ENCODE measurements at regions not wholly inside any gene's neighbourhood (a gene's known extent, or its start where the extent isn't known, plus 50 kb on each side); places are given as distances from the start of the nearest gene placed in this dataset.

GRCh38 chr14:29220072-29220471 lies 453.5 kb downstream of the FOXG1 start:
- TF ChIP-seq ZNF792 (tag by site-specific recombination; IDR thresholded peaks at IDR 0.05) (no peak), ZNF19 (tag by site-specific recombination; IDR thresholded peaks at IDR 0.05; ENCODE audit: low read depth) (no peak), ZNF670 (tag by site-specific recombination; IDR thresholded peaks at IDR 0.05; ENCODE audit: low read depth) (no peak), ZNF26 (tag by site-specific recombination; IDR thresholded peaks at IDR 0.05) (no peak), ZNF501 (tag by site-specific recombination; IDR thresholded peaks at IDR 0.05) (no peak), ZNF266 (tag by site-specific recombination; IDR thresholded peaks at IDR 0.05; ENCODE audit: low read depth) (no peak), ZXDB (tag by site-specific recombination; IDR thresholded peaks at IDR 0.05) (no peak), AEBP2 (tag by site-specific recombination; IDR thresholded peaks at IDR 0.05; ENCODE audit: borderline replicate concordance) (no peak), ZNF24 (tag by site-specific recombination; IDR thresholded peaks at IDR 0.05) (no peak)
- Histone ChIP-seq H3K4me1 (ENCODE audit: control insufficient read depth, insufficient read depth, low read length) (no peaks in the 10 kb centered on the region), H3K4me3 (ENCODE audit: low read depth, low read length) (no peak overlapping the region), H3K36me3 (ENCODE audit: control insufficient read depth in 2 of 2, insufficient read depth in 1 of 2, low read length in 2 of 2) (no peaks in the 10 kb centered on the region), H3K27ac (ENCODE audit: extremely low read depth, low read depth, low read length) (no peak overlapping the region), H3K9me3 (ENCODE audit: control insufficient read depth, insufficient read depth, low read depth, low read length) (no peaks in the 10 kb centered on the region)
- ChIA-PET CTCF (no interaction called here), POLR2A (interaction anchor here (0.6 kb wide), 1 partner anchor 782 kb away, joined by 3 read pairs; no protein-coding TSS in a partner anchor)

- CTCF ChIA-PET: no interaction called here
- Histone ChIP-seq H3K9me3 (ENCODE audit: control insufficient read depth, insufficient read depth, low read depth, low read length) (no peaks in the 10 kb centered on the region), H3K36me3 (ENCODE audit: control insufficient read depth in 2 of 2, insufficient read depth in 1 of 2, low read length in 2 of 2) (no peaks in the 10 kb centered on the region), H3K4me3 (ENCODE audit: low read depth, low read length) (no peak overlapping the region), H3K27ac (ENCODE audit: extremely low read depth, low read depth, low read length) (no peak overlapping the region), H3K4me1 (ENCODE audit: control insufficient read depth, insufficient read depth, low read length) (no peaks in the 10 kb centered on the region)
- TF ChIP-seq TSHZ1 (tag by site-specific recombination; IDR thresholded peaks at IDR 0.05; ENCODE audit: borderline replicate concordance): no peak
- no peak for TF ChIP-seq ZNF202 (tag by site-specific recombination; IDR thresholded peaks at IDR 0.05; ENCODE audit: borderline replicate concordance)
- no peak for TF ChIP-seq ZNF362 (tag by site-specific recombination; IDR thresholded peaks at IDR 0.05)
- no peak for TF ChIP-seq ZEB2 (tag by site-specific recombination; IDR thresholded peaks at IDR 0.05)
- no peak for TF ChIP-seq GLI2 (tag by site-specific recombination; IDR thresholded peaks at IDR 0.05; ENCODE audit: borderline replicate concordance, low read depth)
- POLR2A ChIA-PET: no interaction called here
Observed at GRCh38 chr14:29220566-29220965, 454.0 kb downstream of the FOXG1 start.

- H3K4me1 ChIP-seq (ENCODE audit: control insufficient read depth, insufficient read depth, low read length): no peaks in the 10 kb centered on the region
- no peaks in the 10 kb centered on the region for H3K36me3 ChIP-seq (ENCODE audit: control insufficient read depth in 2 of 2, insufficient read depth in 1 of 2, low read length in 2 of 2)
- CTCF ChIA-PET: interaction anchor here (0.7 to 1.4 kb wide), 4 partner anchors 19 to 466 kb away, joined by 3 to 4 read pairs (median 3); no protein-coding TSS in a partner anchor
- POLR2A ChIA-PET: no interaction called here
- TF ChIP-seq ZNF416 (tag by site-specific recombination; IDR thresholded peaks at IDR 0.05) (no peak), ZNF660 (tag by site-specific recombination; IDR thresholded peaks at IDR 0.05) (no peak), ZNF132 (tag by site-specific recombination; IDR thresholded peaks at IDR 0.05; ENCODE audit: borderline replicate concordance) (no peak), ZNF138 (tag by site-specific recombination; IDR thresholded peaks at IDR 0.05; ENCODE audit: borderline replicate concordance) (no peak), WT1 (tag by site-specific recombination; IDR thresholded peaks at IDR 0.05) (no peak), ZNF19 (tag by site-specific recombination; IDR thresholded peaks at IDR 0.05; ENCODE audit: low read depth) (no peak), SP7 (tag by site-specific recombination; IDR thresholded peaks at IDR 0.05) (no peak)
- H3K4me3 ChIP-seq (ENCODE audit: low read depth, low read length): no peak overlapping the region
- H3K27ac ChIP-seq (ENCODE audit: extremely low read depth, low read depth, low read length): no peak overlapping the region
- H3K9me3 ChIP-seq (ENCODE audit: control insufficient read depth, insufficient read depth, low read depth, low read length): no peaks in the 10 kb centered on the region
Observed at GRCh38 chr14:29222006-29222405, 455.4 kb downstream of the FOXG1 start.
